Thoracic aorta (tissue), 2 donors: ENCODE measurements at regions not wholly inside any gene's neighbourhood (a gene's known extent, or its start where the extent isn't known, plus 50 kb on each side); places are given as distances from the start of the nearest gene placed in this dataset.
A peak's percentile ranks its signal among the peaks of the same experiment; 100 is the strongest.

Experiments used
- ATAC-seq: fragments of 150-250 bp; one replicate; pipeline ENCODE4 v1.8.0; 2017; ENCODE audit warnings: low read depth; ENCODE audit not compliant: insufficient number of reproducible peaks, low FRiP score
- DNase-seq: peaks from one replicate; pipeline ENCODE4 v3.0.0-alpha.2; 2020; ENCODE audit warnings: low spot score
- H3K27ac ChIP-seq, 2 donors: fragments of 200-600 bp; sonication (generic); 1 replicate in 1 of 2; 2 replicates in 1 of 2; pipeline ENCODE4 v1.5.1; 2016; ENCODE audit warnings: mild to moderate bottlenecking in 2 of 2, moderate library complexity in 2 of 2
- H3K27me3 ChIP-seq: fragments of 200-600 bp; sonication (generic); replicated peaks from 2 replicates; pipeline ENCODE4 v1.6.0; 2016; ENCODE audit warnings: mild to moderate bottlenecking; ENCODE audit not compliant: insufficient read depth
- H3K36me3 ChIP-seq: fragments of 200-600 bp; sonication (generic); one replicate; pipeline ENCODE4 v1.5.1; 2016
- H3K4me1 ChIP-seq, 2 donors: fragments of 200-600 bp; sonication (generic); 1 replicate in 1 of 2; 2 replicates in 1 of 2; pipeline versions ENCODE4 v1.5.1 to v1.6.0; 2016; ENCODE audit warnings: low read depth in 2 of 2, mild to moderate bottlenecking in 1 of 2; ENCODE audit not compliant: control insufficient read depth in 1 of 2
- H3K4me3 ChIP-seq: fragments of 200-600 bp; sonication (generic); 2 replicates; pipeline ENCODE4 v1.5.1; 2016; ENCODE audit warnings: mild to moderate bottlenecking
- H3K9me3 ChIP-seq: fragments of 200-600 bp; sonication (generic); 2 replicates; pipeline ENCODE4 v1.5.1; 2016
- CTCF ChIP-seq: fragments of 200-600 bp; sonication (generic); IDR thresholded peaks from one replicate; pipeline ENCODE4 v1.5.1; 2019; ENCODE audit warnings: antibody characterized with exemption

GRCh38 chr6:148244217-148244935 lies 98.3 kb upstream of the SASH1 start:
- Histone ChIP-seq H3K4me1 (peaks cover 35 to 83% of the 10 kb centered on the region in 2 donors), H3K36me3 (no peaks in the 10 kb centered on the region), H3K9me3 (no peaks in the 10 kb centered on the region), H3K4me3 (no peak overlapping the region), H3K27me3 (no peaks in the 10 kb centered on the region), H3K27ac (peak overlapping the region; percentile 75 to 76)
- DNase-seq (no peak), ATAC-seq (no peak)
- TF ChIP-seq CTCF = no peak

- H3K4me3 ChIP-seq = no peak overlapping the region
- no peak overlapping the region for H3K27ac ChIP-seq
- DNase-seq (no peak), ATAC-seq (no peak)
- no peaks in the 10 kb centered on the region for H3K36me3 ChIP-seq
- H3K4me1 ChIP-seq = peaks cover 25 to 66% of the 10 kb centered on the region in 2 donors
- no peaks in the 10 kb centered on the region for H3K27me3 ChIP-seq
- no peaks in the 10 kb centered on the region for H3K9me3 ChIP-seq
- no peak for TF ChIP-seq CTCF
Measured at GRCh38 chr6:148247386-148248063, 95.1 kb upstream of the SASH1 start.

- no peak overlapping the region for H3K4me3 ChIP-seq
- ATAC-seq (no peak), DNase-seq (no peak)
- no peak overlapping the region for H3K27ac ChIP-seq
- H3K4me1 ChIP-seq = peaks cover 16 to 51% of the 10 kb centered on the region in 2 donors
- H3K9me3 ChIP-seq = no peaks in the 10 kb centered on the region
- H3K36me3 ChIP-seq = no peaks in the 10 kb centered on the region
- H3K27me3 ChIP-seq = no peaks in the 10 kb centered on the region
- no peak for TF ChIP-seq CTCF
Measured at GRCh38 chr6:148249160-148249559, 93.5 kb upstream of the SASH1 start.

- H3K4me3 ChIP-seq = no peak overlapping the region
- DNase-seq = no peak
- TF ChIP-seq CTCF = no peak
- no peak for ATAC-seq
- no peaks in the 10 kb centered on the region for H3K9me3 ChIP-seq
- H3K27me3 ChIP-seq = no peaks in the 10 kb centered on the region
- H3K4me1 ChIP-seq = peaks cover 11 to 45% of the 10 kb centered on the region in 2 donors
- no peak overlapping the region for H3K27ac ChIP-seq
- no peaks in the 10 kb centered on the region for H3K36me3 ChIP-seq
Measured at GRCh38 chr6:148249679-148250375, 92.8 kb upstream of the SASH1 start.
